Skeletal muscle tissue (tissue), 3 donors: ENCODE measurements at regions not wholly inside any gene's neighbourhood (a gene's known extent, or its start where the extent isn't known, plus 50 kb on each side); places are given as distances from the start of the nearest gene placed in this dataset.
"Not testable (repeated sequence)": the region's sequence is repeated elsewhere in the genome, so short reads cannot be mapped to it uniquely, and the experiment has no call there.

Experiments used
- H3K27ac ChIP-seq: one replicate; pipeline ENCODE4 v1.7.0; 2013; ENCODE audit warnings: mild to moderate bottlenecking, low read depth, low read length, inconsistent platforms
- H3K27me3 ChIP-seq, 3 donors: one replicate each; pipeline ENCODE4 v1.7.0; 2013; ENCODE audit warnings: low read length in 3 of 3; ENCODE audit not compliant: control insufficient read depth in 3 of 3, insufficient read depth in 3 of 3
- H3K36me3 ChIP-seq, 3 donors: one replicate each; pipeline ENCODE4 v1.7.0; 2013; ENCODE audit warnings: low read length in 3 of 3; ENCODE audit not compliant: control insufficient read depth in 3 of 3, insufficient read depth in 3 of 3
- H3K4me1 ChIP-seq, 3 donors: one replicate each; pipeline ENCODE4 v1.7.0; 2013; ENCODE audit warnings: low read length in 3 of 3, mild to moderate bottlenecking in 3 of 3; ENCODE audit not compliant: control insufficient read depth in 3 of 3, insufficient read depth in 3 of 3
- H3K4me3 ChIP-seq, 3 donors: one replicate each; pipeline ENCODE4 v1.7.0; 2013; ENCODE audit warnings: low read length in 3 of 3
- H3K9ac ChIP-seq, 3 donors: one replicate each; pipeline ENCODE4 v1.7.0; 2013; ENCODE audit warnings: low read length in 3 of 3, mild to moderate bottlenecking in 3 of 3, moderate library complexity in 2 of 3, low read depth in 1 of 3
- H3K9me3 ChIP-seq, 3 donors: one replicate each; pipeline ENCODE4 v1.7.0; 2013; ENCODE audit warnings: low read length in 3 of 3; ENCODE audit not compliant: control insufficient read depth in 3 of 3
- donor health status: Osteomylitis.

DNA sequence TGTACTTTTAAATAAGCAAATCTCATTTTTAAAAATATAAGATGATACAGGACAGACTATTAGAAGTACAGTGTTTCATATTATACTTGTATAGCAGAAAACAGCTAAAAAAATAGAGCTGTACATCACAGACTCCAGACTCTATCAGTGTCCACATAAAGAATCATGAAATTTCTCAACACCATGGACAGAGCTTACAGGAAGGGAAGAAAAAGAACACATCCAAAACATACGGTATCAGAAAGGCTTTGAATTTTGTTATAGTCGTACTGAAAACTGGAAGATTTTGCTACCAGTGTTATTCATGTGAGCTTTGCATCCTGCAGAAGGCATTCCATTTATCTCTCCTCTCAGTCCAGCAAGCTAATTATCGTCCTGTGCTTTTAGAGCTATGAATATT lies 183.2 kb upstream of the PTPRZ1 start:
- Histone ChIP-seq H3K9ac (no peak overlapping the region), H3K27ac (no peak overlapping the region), H3K9me3 (no peaks in the 10 kb centered on the region), H3K27me3 (no peaks in the 10 kb centered on the region), H3K4me3 (no peak overlapping the region), H3K4me1 (no peaks in the 10 kb centered on the region), H3K36me3 (no peaks in the 10 kb centered on the region)

DNA sequence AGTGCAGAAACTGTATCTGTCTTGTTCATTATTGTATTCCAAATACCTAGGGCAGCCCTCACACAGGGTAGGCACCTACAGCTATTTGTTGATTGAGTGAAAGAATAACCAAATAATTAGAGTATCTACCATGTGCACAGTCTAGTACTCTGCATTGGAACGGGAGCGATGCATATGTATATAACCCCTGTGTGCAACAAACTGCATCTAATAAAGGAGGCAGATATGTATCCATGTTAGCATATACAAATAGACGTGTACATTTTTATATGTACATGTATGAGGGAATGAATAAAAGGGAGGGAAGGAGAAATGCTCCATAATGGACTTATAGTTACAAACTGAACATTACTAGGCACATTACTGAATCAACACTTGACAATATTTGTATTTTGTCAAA lies 191.3 kb upstream of the PTPRZ1 start:
- Histone ChIP-seq H3K27me3 (no peaks in the 10 kb centered on the region), H3K9me3 (no peaks in the 10 kb centered on the region), H3K4me1 (no peaks in the 10 kb centered on the region), H3K27ac (no peak overlapping the region), H3K4me3 (no peak overlapping the region), H3K9ac (no peak overlapping the region), H3K36me3 (no peaks in the 10 kb centered on the region)

GRCh38 chr7:121676168-121676567 lies 196.8 kb upstream of the PTPRZ1 start:
- no peak overlapping the region for H3K9ac ChIP-seq
- no peak overlapping the region for H3K27ac ChIP-seq
- no peaks in the 10 kb centered on the region for H3K36me3 ChIP-seq
- no peak overlapping the region for H3K4me3 ChIP-seq
- H3K9me3 ChIP-seq: no peaks in the 10 kb centered on the region
- no peaks in the 10 kb centered on the region for H3K4me1 ChIP-seq
- no peaks in the 10 kb centered on the region for H3K27me3 ChIP-seq

- H3K36me3 ChIP-seq, H3K9me3 ChIP-seq, H3K4me1 ChIP-seq: not testable (repeated sequence)
Measured at GRCh38 chr7:121674455-121674854, 198.5 kb upstream of the PTPRZ1 start.

DNA sequence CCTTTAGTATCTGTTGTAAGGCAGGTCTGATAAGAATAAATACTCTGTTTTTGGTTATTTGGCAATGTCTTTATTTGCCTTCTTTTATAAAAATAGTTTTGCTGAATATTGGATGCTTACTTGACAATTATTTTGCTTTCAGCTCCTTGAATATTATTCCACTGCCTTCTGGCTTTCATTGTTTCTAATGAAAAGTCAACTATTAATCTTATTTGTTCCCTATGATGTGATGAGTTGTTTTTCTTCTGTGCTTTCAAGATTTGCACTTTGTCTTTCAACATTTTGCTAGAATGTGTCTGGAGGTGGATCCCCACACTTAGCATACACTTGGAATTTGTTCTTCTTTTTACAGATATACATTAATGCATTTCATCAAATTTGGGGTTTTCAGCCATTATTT lies 203.8 kb upstream of the PTPRZ1 start:
- Histone ChIP-seq H3K4me3 (no peak overlapping the region), H3K9me3 (no peaks in the 10 kb centered on the region), H3K27me3 (no peaks in the 10 kb centered on the region), H3K4me1 (no peaks in the 10 kb centered on the region), H3K9ac (no peak overlapping the region), H3K27ac (no peak overlapping the region), H3K36me3 (no peaks in the 10 kb centered on the region)

More at GRCh38 chr7:121674455-121674854, 198.5 kb upstream of the PTPRZ1 start:
- H3K27me3 ChIP-seq, H3K27ac ChIP-seq, H3K9ac ChIP-seq, H3K4me3 ChIP-seq: not testable (repeated sequence)

- Histone ChIP-seq H3K4me1 (no peaks in the 10 kb centered on the region), H3K36me3 (no peaks in the 10 kb centered on the region), H3K9me3 (no peaks in the 10 kb centered on the region), H3K9ac (no peak overlapping the region), H3K4me3 (no peak overlapping the region), H3K27ac (no peak overlapping the region), H3K27me3 (no peaks in the 10 kb centered on the region)
Measured at GRCh38 chr7:121666306-121666705, 206.7 kb upstream of the PTPRZ1 start.

GRCh38 chr7:121643320-121643719 lies 229.6 kb upstream of the PTPRZ1 start:
- H3K9me3 ChIP-seq: peaks cover 0 to 3% (median 0%) of the 10 kb centered on the region in 3 donors
- H3K4me3 ChIP-seq: no peak overlapping the region
- no peak overlapping the region for H3K27ac ChIP-seq
- H3K9ac ChIP-seq: no peak overlapping the region
- no peaks in the 10 kb centered on the region for H3K36me3 ChIP-seq
- H3K27me3 ChIP-seq: no peaks in the 10 kb centered on the region
- no peaks in the 10 kb centered on the region for H3K4me1 ChIP-seq

- H3K27ac ChIP-seq: no peak overlapping the region
- H3K9ac ChIP-seq: no peak overlapping the region
- H3K4me1 ChIP-seq: no peaks in the 10 kb centered on the region
- H3K27me3 ChIP-seq: no peaks in the 10 kb centered on the region
- no peak overlapping the region for H3K4me3 ChIP-seq
- no peaks in the 10 kb centered on the region for H3K9me3 ChIP-seq
- no peaks in the 10 kb centered on the region for H3K36me3 ChIP-seq
Measured at GRCh38 chr7:121639705-121640104, 233.3 kb upstream of the PTPRZ1 start.

GRCh38 chr7:121638286-121638685 lies 234.7 kb upstream of the PTPRZ1 start:
- Histone ChIP-seq H3K27me3 (no peaks in the 10 kb centered on the region), H3K9me3 (no peaks in the 10 kb centered on the region), H3K36me3 (no peaks in the 10 kb centered on the region), H3K4me1 (no peaks in the 10 kb centered on the region), H3K27ac (no peak overlapping the region), H3K4me3 (no peak overlapping the region), H3K9ac (no peak overlapping the region)

GRCh38 chr7:121634356-121634755 lies 238.2 kb upstream of the FAM3C start:
- Histone ChIP-seq H3K27me3 (no peaks in the 10 kb centered on the region), H3K27ac (no peak overlapping the region), H3K4me3 (no peak overlapping the region), H3K36me3 (no peaks in the 10 kb centered on the region), H3K4me1 (no peaks in the 10 kb centered on the region), H3K9me3 (no peaks in the 10 kb centered on the region), H3K9ac (no peak overlapping the region)

DNA sequence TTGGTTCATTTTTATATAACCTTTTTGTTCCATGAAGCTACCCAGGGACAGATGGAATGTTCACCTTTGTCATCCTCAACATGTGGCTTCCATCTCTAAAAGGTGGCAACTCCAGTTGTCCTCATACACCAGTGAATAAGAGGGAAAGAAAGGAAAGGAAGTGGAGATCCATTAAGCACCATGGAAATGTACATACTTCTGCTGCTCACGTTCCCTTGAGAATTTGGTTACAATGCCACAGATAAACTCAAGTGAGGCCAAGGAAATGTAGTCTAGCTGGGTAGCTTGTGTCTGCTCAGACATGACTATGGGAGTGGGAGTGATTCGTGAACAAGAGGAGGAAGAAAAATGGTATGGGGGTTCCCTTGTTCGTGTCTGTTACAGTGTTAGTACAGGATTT lies 237.1 kb upstream of the FAM3C start:
- Histone ChIP-seq H3K4me3 (no peak overlapping the region), H3K27ac (no peak overlapping the region), H3K27me3 (no peaks in the 10 kb centered on the region), H3K36me3 (no peaks in the 10 kb centered on the region), H3K4me1 (no peaks in the 10 kb centered on the region), H3K9ac (no peak overlapping the region), H3K9me3 (no peaks in the 10 kb centered on the region)
